ENCODE measurements at regions not wholly inside any gene's neighbourhood (a gene's known extent, or its start where the extent isn't known, plus 50 kb on each side); places are given as distances from the start of the nearest gene placed in this dataset.

GRCh38 chr9:93869863-93870262, 85.3 kb downstream of the BARX1 start:
- TF ChIP-seq POLR2A (IDR thresholded peaks at IDR 0.05) (no peak), CTCF (IDR thresholded peaks at IDR 0.05) (no peak)

Data from ovary (tissue), 3 donors.